Ovary (tissue), 7 donors: ENCODE measurements at regions not wholly inside any gene's neighbourhood (a gene's known extent, or its start where the extent isn't known, plus 50 kb on each side); places are given as distances from the start of the nearest gene placed in this dataset.

ENCODE experiments used
- DNase-seq, 5 donors: peaks; one replicate each; pipeline ENCODE4 v3.0.0-alpha.2; 2019 to 2020
- H3K27ac ChIP-seq, 2 donors: fragments of 200-600 bp; one replicate each; pipeline versions ENCODE4 v1.5.1 to v1.8.0; 2019 to 2022
- H3K27me3 ChIP-seq: fragments of 200-600 bp; one replicate; pipeline ENCODE4 v1.8.0; 2022
- H3K36me3 ChIP-seq: fragments of 200-600 bp; sonication (generic); one replicate; pipeline ENCODE4 v1.5.1; 2019
- H3K4me1 ChIP-seq: one replicate; pipeline ENCODE4 v1.8.1; 2013; ENCODE audit warnings: mild to moderate bottlenecking, moderate library complexity; ENCODE audit not compliant: insufficient read depth
- H3K4me3 ChIP-seq: fragments of 200-600 bp; sonication (generic); one replicate; pipeline ENCODE4 v1.5.1; 2017
- H3K9me3 ChIP-seq, 2 donors: fragments of 200-600 bp in 1 of 2; sonication (generic) in 1 of 2; one replicate each; pipeline versions ENCODE4 v1.5.1 to v1.8.1; 2013 to 2019; ENCODE audit warnings: mild to moderate bottlenecking in 1 of 2, moderate library complexity in 1 of 2
- CTCF ChIP-seq, 3 donors: fragments of 450-650 bp in 2 of 3; fragments of 200-600 bp in 1 of 3; IDR thresholded peaks; one replicate each; pipeline versions ENCODE4 v1.5.1 to v1.8.0; 2016 to 2022; ENCODE audit warnings: antibody characterized with exemption in 3 of 3, mild to moderate bottlenecking in 1 of 3
- EP300 ChIP-seq: sonication (generic); formaldehyde crosslinking; IDR thresholded peaks from one replicate; pipeline ENCODE4 v1.6.1; 2017; ENCODE audit warnings: antibody characterized with exemption
- POLR2A ChIP-seq: fragments of 450-650 bp; IDR thresholded peaks from one replicate; pipeline ENCODE4 v1.6.1; 2017; ENCODE audit warnings: antibody characterized with exemption, mild to moderate bottlenecking, moderate library complexity
- WGBS, 3 donors: extraction: QIAGEN DNeasy Blood & Tissue Kit in 1 of 3; methylation state at CpG; one replicate each; pipeline versions ENCODE4 v1.1.5 to v1.1.7; 2013 to 2017; 5-methylcytosine and 5-hydroxymethylcytosine counted together
- intact Hi-C, 4 donors: fragments of 100-400 bp; cut with DNase I; formaldehyde crosslinking; loops; one replicate each; pipeline versions ENCODE4 v1.11.0 to v1.15.1; 2022 to 2023
- donor health status: DM: no; HTN: no; CAD: no; lungs with moderate emphysema.
- donor health status: DM: no; HTN: no; CAD: no.
- donor health status: Bipolar disorder and iron deficiency.
- donor health status: DM: no; HTN: no; CAD: no.
- donor health status: DM: yes; HTN: yes; CAD: no.

- no peak for DNase-seq
- Histone ChIP-seq H3K27me3 (no peaks in the 10 kb centered on the region), H3K4me1 (no peaks in the 10 kb centered on the region), H3K9me3 (no peaks in the 10 kb centered on the region), H3K27ac (no peak overlapping the region), H3K4me3 (no peak overlapping the region), H3K36me3 (no peaks in the 10 kb centered on the region)
- intact Hi-C loops, result no loop called here
- 42 to 73% (median 50%) methylated on average over 4 of the region's 4 CpGs for WGBS, 3 donors
- TF ChIP-seq EP300, result no peak
- TF ChIP-seq CTCF (IDR thresholded peaks at IDR 0.05), result no peak
- no peak for TF ChIP-seq POLR2A
Observed at GRCh38 chr7:21104124-21104500, 317.4 kb upstream of the SP8 start.

GRCh38 chr7:21106296-21106732 lies 319.6 kb upstream of the SP8 start:
- WGBS, 3 donors, result 36 to 46% (median 39%) methylated on average over 4 of the region's 4 CpGs
- Histone ChIP-seq H3K4me1 (no peaks in the 10 kb centered on the region), H3K9me3 (no peaks in the 10 kb centered on the region), H3K27ac (no peak overlapping the region), H3K36me3 (no peaks in the 10 kb centered on the region), H3K4me3 (no peak overlapping the region), H3K27me3 (no peaks in the 10 kb centered on the region)
- no peak for DNase-seq
- intact Hi-C loops, result no loop called here
- TF ChIP-seq POLR2A (no peak), CTCF (IDR thresholded peaks at IDR 0.05) (no peak), EP300 (no peak)

GRCh38 chr7:21107101-21107500 lies 320.4 kb upstream of the SP8 start:
- intact Hi-C loops, result no loop called here
- no peaks in the 10 kb centered on the region for H3K36me3 ChIP-seq

GRCh38 chr7:21108182-21108581 lies 319.7 kb upstream of the SP4 start:
- no peak overlapping the region for H3K27ac ChIP-seq
- intact Hi-C loops, result no loop called here
- no peaks in the 10 kb centered on the region for H3K36me3 ChIP-seq
- no peaks in the 10 kb centered on the region for H3K9me3 ChIP-seq
- no peak for DNase-seq
- H3K27me3 ChIP-seq, result no peaks in the 10 kb centered on the region
- TF ChIP-seq EP300 (no peak), POLR2A (no peak), CTCF (IDR thresholded peaks at IDR 0.05) (no peak)
- no peaks in the 10 kb centered on the region for H3K4me1 ChIP-seq
- WGBS, 3 donors, result 36 to 46% (median 42%) methylated on average over 4 of the region's 4 CpGs
- H3K4me3 ChIP-seq, result no peak overlapping the region

More at GRCh38 chr7:21107101-21107500, 320.4 kb upstream of the SP8 start:
- DNase-seq, result no peak
- no peak overlapping the region for H3K27ac ChIP-seq
- H3K27me3 ChIP-seq, result no peaks in the 10 kb centered on the region
- WGBS, 3 donors, result 84 to 87% (median 86%) methylated on average over 4 of the region's 4 CpGs
- no peaks in the 10 kb centered on the region for H3K9me3 ChIP-seq
- no peak overlapping the region for H3K4me3 ChIP-seq
- TF ChIP-seq EP300 (no peak), POLR2A (no peak), CTCF (IDR thresholded peaks at IDR 0.05) (no peak)
- no peaks in the 10 kb centered on the region for H3K4me1 ChIP-seq
